HG03108 (cell line): ENCODE measurements at regions not wholly inside any gene's neighbourhood (a gene's known extent, or its start where the extent isn't known, plus 50 kb on each side); places are given as distances from the start of the nearest gene placed in this dataset.

Experiments used
- ATAC-seq: cut with Tn5 transposase; IDR thresholded peaks from one replicate; pipeline ENCODE4 v1.9.1; 2021; ENCODE audit warnings: moderate library complexity; ENCODE audit not compliant: unreplicated experiment

DNA sequence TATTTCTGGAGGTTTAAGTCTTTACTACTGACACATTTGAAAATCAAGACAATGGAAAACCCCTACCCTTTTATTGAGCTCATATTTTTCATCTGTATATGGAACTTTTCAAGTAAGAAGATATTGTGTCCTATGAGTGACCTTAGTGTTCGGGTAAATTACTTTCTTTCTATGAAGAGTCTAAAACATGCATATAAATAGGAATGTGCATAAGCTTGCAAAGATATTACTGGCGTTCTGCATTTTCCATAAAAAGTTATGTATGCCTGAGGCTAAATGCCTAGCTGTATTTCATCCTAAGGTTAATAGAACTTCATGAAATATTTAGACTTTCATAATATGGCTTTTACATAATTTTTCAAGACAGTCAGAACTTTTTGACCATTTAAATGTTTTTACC is 495.8 kb upstream of the ADAMTS5 start:
- no peak for ATAC-seq

DNA sequence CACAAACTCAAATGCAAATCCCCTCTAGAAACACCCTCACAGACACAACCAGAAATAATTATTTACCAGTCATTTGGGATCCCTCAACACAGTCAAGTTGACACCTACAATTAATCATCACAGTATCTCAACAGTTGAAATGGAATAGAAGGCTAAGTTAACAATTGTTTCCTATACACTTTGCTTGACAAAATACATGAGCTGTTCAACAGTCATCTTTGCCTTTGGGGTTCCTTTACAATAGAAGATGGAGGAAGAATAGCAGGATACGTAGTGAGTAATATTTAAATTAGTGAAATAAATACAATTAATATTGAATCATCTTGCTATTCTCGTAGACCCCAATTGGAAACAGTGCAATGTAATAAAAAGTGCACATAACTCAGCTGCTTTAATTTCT is 487.3 kb upstream of the ADAMTS5 start:
- no peak for ATAC-seq

DNA sequence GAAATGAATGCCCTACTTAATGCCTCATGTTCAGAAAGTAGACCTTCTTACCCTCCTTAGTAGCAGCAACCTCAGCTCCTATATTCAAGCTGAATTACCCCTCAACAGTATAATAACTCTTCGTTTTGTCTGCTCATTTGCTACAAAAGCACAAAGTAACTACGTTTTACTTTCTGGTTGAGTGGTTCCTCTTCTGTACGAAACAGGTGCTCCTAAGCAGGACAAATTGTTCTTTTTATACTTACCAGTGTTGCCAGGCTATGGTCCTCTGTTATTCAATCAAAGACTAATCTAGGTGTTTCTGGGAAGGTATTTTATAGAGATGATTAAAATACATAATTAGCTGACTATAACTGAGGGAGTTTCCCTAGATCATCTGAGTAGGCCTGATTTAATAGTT is 484.2 kb upstream of the ADAMTS5 start:
- ATAC-seq: no peak

DNA sequence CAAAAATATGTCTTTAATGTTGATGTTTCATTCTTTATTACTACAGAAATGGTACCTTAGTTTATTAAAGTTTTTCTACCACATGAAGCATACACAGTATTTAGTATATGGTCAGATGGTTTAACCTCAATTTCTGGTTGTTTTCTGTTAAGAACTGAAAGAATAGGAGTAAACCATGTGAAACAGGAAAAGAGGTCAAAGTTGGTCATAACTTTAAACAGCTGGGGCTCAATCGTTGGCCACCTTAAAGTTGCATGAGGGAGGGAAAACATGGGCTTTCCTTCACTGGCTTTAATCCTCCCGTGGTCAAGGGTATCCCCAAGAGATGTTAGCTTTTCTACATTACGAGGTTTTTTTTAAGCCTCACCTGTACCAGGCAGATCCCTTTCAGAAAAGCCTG is 483.3 kb upstream of the ADAMTS5 start:
- ATAC-seq: no peak

DNA sequence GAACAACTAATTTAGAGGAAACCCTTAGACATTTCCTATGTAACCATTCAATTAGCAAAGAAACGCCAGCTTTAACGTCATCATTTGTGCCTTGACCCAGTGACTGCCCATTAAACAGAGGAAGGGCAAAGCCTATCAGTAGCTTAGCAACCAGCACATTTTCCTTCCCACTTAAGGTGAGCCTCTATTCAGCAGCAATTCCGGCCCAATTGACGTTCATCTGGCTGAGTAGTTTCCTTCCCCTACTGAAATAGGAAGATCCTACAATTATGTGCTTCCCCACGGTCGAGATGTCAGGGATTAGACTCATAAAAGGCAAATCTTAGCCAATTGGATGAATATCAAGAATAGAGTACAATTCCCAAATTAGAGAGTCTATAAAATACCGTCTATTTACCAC is 482.1 kb upstream of the ADAMTS5 start:
- no peak for ATAC-seq

DNA sequence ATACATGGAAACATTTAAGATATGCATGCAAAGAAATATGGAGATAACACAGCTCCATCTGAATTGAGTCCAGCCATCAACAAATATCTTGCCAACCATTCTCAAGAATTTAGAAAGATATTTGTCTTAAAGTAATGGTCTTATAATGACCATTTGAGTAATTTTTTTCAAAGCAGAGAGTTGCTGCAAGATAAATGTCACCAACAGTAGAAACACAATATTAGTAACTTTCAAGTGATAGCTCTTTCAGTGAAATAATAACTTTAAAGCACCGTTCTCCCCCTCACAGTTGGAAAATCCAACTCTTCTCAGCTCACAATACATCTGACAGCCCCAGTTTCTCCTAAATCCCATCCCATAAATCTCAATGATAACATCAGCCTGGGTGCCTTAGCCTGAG is 481.0 kb upstream of the ADAMTS5 start:
- no peak for ATAC-seq

DNA sequence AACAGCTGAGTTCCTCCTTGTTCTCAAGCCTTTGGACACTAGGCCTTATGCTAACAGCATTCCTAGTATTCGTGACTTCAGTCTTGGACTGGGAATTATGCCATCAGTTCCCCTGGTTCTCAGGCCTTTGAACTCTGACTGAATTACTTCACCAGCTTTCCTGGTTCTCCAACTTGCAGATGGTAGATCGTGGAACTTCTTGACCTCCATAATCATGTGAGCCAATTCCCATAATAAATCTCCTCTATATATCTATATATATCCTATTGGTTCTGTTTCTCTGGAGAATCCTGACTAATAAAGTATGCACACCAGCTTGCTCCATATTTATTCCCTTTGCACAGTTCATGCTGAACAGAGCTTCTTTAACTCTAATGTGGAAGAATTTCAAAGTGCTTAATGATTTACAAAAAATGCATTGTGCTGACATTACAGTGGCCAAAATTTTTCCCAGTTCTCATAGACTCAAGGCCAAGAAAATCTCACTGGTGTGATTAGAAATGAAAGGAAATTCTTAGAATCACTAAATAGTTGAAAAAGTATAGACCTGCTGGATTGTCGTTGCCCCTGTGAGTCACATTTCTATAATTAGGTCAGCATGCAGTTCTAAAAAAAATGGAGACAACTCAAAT is 462.9 kb upstream of the ADAMTS5 start:
- ATAC-seq: no peak

DNA sequence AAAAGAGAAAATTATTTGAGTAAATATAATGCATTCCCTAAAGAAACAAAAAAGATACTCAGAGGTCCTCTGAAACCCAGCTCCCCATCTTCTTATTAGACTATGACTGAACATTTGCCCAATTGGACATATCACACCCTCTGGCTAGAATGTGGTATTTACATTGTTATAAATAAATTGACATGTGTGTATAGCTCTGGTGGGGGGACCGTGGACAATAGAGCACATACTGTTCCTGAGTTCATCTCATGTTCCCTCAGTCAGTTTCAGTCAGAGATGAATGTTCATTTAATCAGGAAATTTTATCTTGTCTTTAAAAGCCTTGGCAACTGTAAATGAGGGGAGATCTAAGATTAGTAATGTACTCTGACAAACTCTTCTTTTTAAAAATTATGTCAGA is 459.3 kb upstream of the ADAMTS5 start:
- no peak for ATAC-seq

DNA sequence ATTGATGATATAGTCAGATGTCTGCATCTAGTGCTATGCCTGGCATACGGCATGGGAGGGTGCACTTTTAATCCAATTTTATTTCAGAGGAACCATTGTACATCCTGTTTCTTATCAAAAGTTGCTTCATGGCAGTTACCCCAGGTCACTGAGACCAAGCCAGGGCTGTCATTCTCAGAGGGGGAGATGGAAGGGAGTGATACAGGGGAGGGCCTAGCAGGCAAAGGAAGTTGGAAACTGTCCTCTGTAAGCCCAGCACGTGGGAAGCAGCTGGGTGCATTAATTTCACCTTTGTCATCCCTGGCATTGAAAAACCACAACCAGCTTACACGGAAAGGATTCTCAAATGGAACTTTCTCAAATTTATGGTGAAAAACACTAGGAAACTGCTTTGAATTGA is 458.7 kb upstream of the ADAMTS5 start:
- ATAC-seq: no peak

DNA sequence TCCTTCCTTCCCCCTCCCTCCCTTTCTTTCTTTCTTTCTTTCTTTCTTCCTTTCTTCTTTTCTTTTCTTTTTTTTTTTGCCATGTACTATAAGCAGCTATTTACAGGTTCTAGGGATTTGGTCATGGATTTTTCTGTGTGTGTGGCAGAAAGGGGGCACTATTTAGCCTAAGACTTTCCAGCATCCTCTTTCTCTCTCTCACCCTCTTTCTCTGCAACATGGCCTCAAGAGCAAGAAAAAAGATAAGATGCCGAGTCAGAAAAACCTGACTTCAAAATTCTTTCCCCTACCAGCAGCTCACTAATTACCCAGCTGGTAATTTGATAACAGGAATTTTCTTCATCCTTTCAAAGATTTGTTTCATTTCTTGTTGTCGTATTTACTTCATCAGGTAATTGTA is 458.3 kb upstream of the ADAMTS5 start:
- no peak for ATAC-seq

DNA sequence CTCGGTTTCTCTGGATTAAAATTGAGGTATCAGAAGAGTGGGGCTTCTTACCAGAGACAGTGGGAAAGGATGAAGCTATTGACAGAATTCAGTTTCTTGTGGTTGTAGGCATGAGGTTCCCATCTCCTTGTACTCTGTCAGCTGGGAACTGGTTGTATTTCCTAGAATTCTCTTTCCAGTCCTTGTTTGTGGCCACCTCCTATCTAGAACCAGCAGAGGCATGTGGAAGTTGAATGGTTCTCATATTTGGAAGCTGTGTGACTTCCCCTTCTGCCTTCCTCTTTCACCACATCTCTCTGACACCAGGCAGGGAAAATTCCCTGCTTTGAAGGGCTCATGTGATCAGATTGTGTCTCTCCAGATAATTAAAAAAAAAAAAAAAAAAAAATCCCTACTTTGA is 457.7 kb upstream of the ADAMTS5 start:
- ATAC-seq: no peak

DNA sequence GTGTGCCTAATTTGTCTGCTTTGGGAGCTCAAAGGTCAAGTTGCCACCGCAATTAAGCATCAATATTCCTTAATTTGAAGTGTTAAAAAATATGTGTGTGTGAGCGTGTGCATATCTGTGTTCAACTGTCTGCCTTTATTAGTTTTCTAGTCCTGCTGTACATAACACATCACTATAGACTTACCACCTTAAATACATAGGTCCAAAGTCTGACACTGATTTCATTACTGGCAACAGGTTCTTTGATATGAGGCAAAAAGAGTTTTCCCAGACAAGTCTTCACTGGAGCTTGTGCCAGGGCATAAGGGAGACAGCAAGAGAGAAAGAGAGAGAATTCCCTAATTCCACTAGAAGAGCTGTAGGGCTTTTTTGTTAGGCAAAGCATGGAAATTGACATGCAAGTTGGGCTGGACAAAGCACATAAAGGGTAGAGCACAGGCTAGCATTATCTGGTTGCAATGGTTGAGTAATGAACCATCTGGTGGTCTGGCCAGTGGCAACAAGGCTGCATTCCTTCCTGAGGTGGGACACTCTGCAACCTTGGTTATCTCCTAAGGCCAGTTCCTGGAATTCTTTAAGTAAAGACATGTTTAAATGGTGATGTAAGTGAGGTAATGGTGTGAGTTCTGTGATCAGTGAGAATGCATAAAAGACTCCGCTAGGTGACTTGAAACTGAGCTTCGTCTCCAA is 457.2 kb upstream of the ADAMTS5 start:
- ATAC-seq: no peak

DNA sequence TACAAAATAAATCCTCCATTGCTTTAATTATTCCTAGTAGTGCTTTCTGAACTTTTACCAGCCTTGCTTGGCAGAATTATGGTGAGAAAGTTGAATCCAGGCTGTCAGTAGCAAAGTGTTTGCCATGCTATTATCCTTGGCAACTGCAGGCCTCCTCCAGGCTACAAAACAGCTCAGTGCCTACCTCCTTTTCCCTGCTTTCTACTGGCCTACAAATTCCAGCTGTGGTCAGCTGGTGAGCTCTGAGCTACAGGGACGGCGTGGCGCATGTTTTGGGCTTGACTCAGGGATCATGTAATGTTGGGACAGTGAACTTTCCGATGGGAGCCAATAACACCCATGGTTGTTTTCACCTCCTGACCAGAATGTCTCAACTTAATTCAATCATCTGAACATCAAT is 456.1 kb upstream of the ADAMTS5 start:
- no peak for ATAC-seq

DNA sequence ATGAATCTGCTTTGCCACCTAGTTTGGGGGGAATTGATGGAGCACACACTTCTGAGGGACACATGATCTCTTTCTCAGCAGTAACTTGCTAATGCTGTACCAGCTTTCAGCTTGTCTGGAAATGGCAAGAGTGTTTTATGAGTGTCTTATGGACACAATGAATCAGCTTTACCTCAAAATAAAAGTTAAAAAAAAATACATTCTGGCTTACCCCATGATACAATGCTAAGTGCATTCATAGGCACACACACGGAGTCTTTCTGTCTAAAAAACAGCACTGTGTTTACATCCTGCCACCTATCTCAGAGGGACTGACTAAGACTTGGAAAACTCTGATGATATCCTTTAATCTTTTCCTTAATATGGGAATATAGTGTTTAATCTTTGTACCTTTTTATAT is 455.5 kb upstream of the ADAMTS5 start:
- ATAC-seq: no peak

DNA sequence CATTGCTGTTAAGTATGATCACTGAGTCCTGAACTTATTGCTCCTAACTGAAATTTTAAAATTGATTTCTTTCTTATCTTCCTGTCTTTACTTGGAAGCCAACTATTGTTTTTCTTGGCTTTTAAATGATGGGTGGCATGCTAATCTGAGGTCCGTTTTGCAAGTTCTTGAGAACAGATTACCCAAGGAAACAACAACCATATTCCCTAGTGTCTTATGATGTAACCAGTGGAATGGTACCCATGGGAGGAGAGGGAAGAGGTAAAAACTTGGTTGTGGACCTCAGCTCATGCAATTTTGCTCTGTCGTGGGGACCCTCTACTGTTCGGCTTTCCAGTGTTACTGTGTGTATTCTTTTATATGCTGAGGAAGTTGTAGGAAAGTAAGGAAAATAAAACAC is 454.8 kb upstream of the ADAMTS5 start:
- ATAC-seq: no peak

DNA sequence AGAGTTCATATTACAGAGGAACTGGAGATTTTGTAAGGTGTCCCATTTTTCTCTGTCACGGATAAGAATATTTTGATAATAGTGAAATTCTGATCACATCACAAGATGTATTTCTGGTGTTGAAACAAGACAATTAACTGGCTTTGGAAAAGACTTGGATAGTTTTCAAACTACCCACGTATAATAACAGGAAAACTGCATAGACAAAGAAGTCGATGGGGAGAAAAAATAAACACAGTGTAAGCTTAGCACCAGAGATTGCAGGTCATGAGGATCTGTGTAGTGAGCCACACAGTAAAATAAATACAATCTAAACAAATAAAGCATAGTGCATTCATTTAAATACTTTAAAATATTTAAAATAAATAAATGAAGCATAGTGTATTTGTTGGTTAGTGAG is 452.3 kb upstream of the ADAMTS5 start:
- no peak for ATAC-seq

DNA sequence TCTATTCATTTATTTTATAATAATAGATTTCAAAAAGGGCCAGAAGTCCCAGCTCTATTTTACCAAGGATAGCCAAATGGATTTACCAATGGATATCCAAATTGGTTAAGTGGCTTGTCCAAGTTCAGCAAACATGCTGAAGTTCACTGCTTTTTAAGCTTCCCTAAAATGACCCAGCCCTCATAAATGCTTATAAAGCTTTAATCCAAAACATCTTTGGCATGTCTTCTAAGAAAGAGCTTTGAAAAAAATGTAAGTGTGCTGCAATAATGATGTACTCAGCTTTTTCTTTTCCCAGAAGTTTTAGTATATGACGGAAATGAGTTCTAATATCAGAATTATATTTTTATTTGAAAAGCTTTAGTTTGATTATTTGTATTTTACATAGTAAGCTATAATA is 451.5 kb upstream of the ADAMTS5 start:
- ATAC-seq: no peak

DNA sequence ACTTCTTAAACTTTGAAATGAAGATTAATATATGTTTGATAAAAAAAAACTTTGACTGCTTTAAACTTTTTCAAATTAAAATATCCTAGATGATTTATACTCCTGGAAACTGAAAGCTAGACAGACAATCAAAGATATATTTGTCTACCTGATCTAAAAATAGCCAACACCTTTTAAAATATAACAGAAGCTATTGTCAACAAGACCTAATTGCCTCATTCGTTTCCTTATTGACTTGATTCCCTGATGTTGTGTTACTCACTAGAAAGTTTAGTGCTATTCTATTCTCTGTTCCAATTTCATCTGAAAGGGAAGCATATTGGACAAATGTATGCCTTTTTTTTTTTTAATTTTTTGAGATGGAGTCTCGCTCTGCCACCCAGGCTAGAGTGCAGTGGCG is 445.6 kb upstream of the ADAMTS5 start:
- ATAC-seq: no peak

DNA sequence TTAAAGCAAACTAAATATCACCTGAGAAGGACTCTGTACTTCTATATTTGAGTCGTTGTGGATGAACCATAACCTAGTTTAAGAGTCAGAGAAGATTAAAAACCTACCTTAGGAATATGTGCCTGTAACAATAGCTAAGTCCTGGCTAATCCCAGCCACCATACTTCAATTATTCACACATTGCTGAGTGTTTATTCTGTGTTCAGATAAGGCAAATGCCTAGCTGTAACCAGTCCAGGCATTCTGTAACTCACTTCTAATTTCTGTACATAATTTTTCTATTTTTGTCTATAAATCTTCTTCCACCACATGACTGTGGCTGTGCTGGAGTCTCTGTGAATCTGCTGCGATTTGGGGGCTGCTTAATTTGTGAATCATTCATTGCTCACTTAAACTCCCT is 441.9 kb upstream of the ADAMTS5 start:
- ATAC-seq: no peak

DNA sequence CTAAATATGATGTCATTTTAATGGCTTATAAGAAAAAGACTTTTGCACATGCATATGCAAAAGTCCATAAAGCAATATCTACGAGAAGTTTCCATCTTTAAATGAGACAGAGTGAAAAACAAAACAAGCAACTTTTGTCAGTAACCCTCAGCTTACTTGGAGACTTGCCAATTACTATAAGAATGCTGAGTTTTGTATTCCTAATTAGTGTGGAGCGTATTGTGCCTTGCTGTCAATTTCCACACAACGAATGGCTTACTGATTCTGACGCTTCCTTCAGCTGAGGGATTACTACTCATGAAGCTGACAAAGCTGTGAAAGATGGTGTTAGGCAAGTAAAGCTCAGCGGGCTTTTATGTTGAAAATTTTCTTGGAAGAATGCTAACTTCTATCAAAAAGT is 440.4 kb upstream of the ADAMTS5 start:
- ATAC-seq: no peak

DNA sequence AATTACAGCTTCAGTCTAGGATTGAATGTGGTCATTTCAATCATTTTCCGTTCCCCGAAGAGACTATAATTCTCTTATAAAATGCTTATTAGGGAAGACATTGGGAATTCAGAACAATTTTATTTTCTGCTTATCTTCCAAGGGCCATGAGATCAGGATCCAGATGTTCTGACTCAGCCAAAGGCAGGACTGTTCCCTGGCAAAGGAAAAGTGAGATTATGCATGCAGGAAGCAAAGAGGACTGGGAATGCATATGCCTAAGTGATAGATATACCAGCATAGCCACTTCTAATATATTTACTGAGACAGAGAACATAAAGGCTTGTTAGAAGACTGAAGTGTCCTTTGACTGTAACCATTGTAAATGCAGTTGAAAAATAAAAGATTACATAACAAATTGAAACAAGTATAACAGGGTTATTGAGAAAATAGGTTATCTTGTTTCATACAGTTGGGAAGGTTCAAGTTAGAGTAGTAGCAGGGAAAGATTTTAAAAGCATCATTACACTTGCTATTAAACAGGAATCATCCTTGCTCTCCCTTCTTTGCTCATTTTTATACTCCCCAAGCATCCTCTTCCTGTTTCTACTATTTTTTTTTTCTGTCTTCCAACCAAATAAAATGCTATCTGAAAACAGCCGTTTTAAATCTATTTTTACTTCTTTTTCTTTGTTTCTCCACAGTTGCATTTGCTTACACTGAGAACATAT is 439.6 kb upstream of the ADAMTS5 start:
- ATAC-seq: no peak

DNA sequence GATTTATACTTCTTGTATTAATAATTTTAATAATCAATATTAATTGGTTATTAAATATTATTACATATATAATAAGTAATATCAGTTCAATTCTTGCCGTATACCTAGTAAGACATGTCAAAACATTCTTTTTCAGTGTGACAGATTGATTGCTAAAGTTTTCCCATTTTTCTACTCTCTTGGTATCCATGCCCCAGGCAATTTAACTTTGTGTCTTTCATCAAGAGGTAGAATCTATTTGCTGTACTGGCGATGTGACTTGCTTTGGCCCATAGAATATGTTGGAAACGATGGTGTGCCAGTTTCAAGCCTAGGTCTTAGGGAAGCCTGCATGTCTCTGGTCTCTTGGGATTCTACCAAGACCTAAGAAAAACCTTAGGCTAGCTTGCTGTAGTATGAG is 436.1 kb upstream of the ADAMTS5 start:
- no peak for ATAC-seq

DNA sequence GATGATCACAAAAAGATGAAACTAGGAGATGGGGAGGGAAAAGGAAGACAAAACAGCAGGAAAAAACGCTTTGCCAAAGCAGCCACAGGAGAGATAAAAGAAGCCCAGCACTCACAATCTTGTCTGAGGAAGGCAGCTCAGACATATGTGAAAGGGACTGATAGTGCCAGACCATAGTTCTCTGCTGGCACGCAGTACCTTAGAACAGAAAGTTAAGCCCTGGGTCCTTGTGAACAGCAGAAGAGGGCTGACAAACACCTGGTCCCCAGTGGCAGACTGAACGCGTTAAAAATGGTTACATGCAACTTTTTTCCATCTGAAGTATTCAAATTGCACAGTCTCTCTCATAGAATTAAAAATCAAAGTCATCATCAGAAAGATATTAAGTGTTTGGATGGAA is 433.2 kb upstream of the ADAMTS5 start:
- ATAC-seq: no peak
